HCT116 (cell line): ENCODE measurements at regions not wholly inside any gene's neighbourhood (a gene's known extent, or its start where the extent isn't known, plus 50 kb on each side); places are given as distances from the start of the nearest gene placed in this dataset.

Experiments
- ATAC-seq: fragments of 200-7000 bp; cut with Tn5 transposase; 2 replicates; pipeline ENCODE4 v1.9.1; 2020; ENCODE audit warnings: mild to moderate bottlenecking, moderate library complexity
- BruUV-seq: library from RNA; stranded (reverse); fragments of 400-500 nt; replicated peaks from 2 replicates; lab custom pipeline; 2021; lab: Mats Ljungman, UMichigan
- CTCF ChIA-PET: fragments of 300-600 bp; sonication (Branson Sonifier 250); formaldehyde crosslinking; loops from one replicate; lab custom pipeline; 2021; ENCODE audit warnings: antibody characterized with exemption; lab: Charles Lee
- POLR2A ChIA-PET: fragments of 300-600, 350-600 bp; sonication (Branson Sonifier 250); formaldehyde crosslinking; loops from one replicate; lab custom pipeline; 2021; ENCODE audit warnings: antibody characterized with exemption; lab: Charles Lee
- RAD21 ChIA-PET, 2 experiments: fragments of 300-600 bp; sonication (Branson Sonifier 250); formaldehyde crosslinking; loops; one replicate each; lab custom pipeline; 2023; ENCODE audit warnings: low total read pairs in 2 of 2; ENCODE audit not compliant: uncharacterized antibody in 2 of 2, unreplicated experiment in 2 of 2, low non-redundant PET in 1 of 2; lab: Charles Lee
- DNase-seq: peaks from one replicate; pipeline ENCODE4 v3.0.0-alpha.2; 2010; ENCODE audit warnings: low read depth, low spot score
- H2AFZ ChIP-seq: fragments of 200-600 bp; shearing (Covaris generic), sonication (generic); 2 replicates; pipeline ENCODE4 v1.6.1; 2017; ENCODE audit warnings: low read depth, mixed run types, mixed read lengths, antibody characterized with exemption, low read length; ENCODE audit not compliant: poor library complexity, severe bottlenecking
- H3K27ac ChIP-seq: 2 replicates; pipeline ENCODE4 v1.5.1; 2012; ENCODE audit warnings: low read depth, low read length
- H3K27me3 ChIP-seq: fragments of 200-600 bp; sonication (generic); 2 replicates; pipeline ENCODE4 v1.6.1; 2016; ENCODE audit warnings: mixed run types, low read length, mixed read lengths; ENCODE audit not compliant: insufficient read depth
- H3K36me3 ChIP-seq, 2 experiments: fragments of 200-500 bp in 1 of 2; fragments of 200-600 bp in 1 of 2; sonication (Bioruptor generic) in 1 of 2; sonication (generic) in 1 of 2; 2 replicates each; pipeline versions ENCODE4 v1.5.1 to v1.6.1; 2014 to 2016; ENCODE audit warnings: low read length in 2 of 2, inconsistent platforms in 1 of 2, mixed read lengths in 1 of 2, mixed run types in 1 of 2; ENCODE audit not compliant: insufficient read depth in 2 of 2, control insufficient read depth in 1 of 2
- H3K4me1 ChIP-seq, 2 experiments: fragments of 200-600 bp in 1 of 2; sonication (generic) in 1 of 2; 2 replicates each; pipeline versions ENCODE4 v1.5.1 to v1.6.1; 2012 to 2017; ENCODE audit warnings: low read length in 2 of 2, inconsistent platforms in 1 of 2, mild to moderate bottlenecking in 1 of 2, mixed read lengths in 1 of 2, mixed run types in 1 of 2, moderate library complexity in 1 of 2; ENCODE audit not compliant: insufficient read depth in 2 of 2, control insufficient read depth in 1 of 2
- H3K4me2 ChIP-seq: fragments of 200-600 bp; sonication (generic); 2 replicates; pipeline ENCODE4 v1.6.1; 2017; ENCODE audit warnings: mixed run types, low read length, mixed read lengths
- H3K4me3 ChIP-seq, 2 experiments: fragments of 200-600 bp in 1 of 2; sonication (generic) in 1 of 2; replicated peaks in 1 of 2; 2 replicates each; pipeline ENCODE4 v1.5.1; 2011 to 2016; ENCODE audit warnings: low read length in 2 of 2, control low read depth in 1 of 2, low read depth in 1 of 2, mild to moderate bottlenecking in 1 of 2, mixed read lengths in 1 of 2, mixed run types in 1 of 2
- H3K79me2 ChIP-seq: fragments of 200-600 bp; sonication (generic); 2 replicates; pipeline ENCODE4 v1.6.1; 2017; ENCODE audit warnings: mild to moderate bottlenecking, mixed run types, low read length, moderate library complexity, mixed read lengths; ENCODE audit not compliant: insufficient read depth
- H3K9ac ChIP-seq: fragments of 200-600 bp; sonication (generic); 2 replicates; pipeline ENCODE4 v1.6.1; 2016; ENCODE audit warnings: low read length, mixed read lengths
- H3K9me2 ChIP-seq: fragments of 200-600 bp; sonication (generic), shearing (Covaris generic); 2 replicates; pipeline ENCODE4 v1.6.1; 2017; ENCODE audit warnings: mixed run types, mild to moderate bottlenecking, moderate library complexity; ENCODE audit not compliant: insufficient read depth
- H3K9me3 ChIP-seq, 2 experiments: fragments of 200-500 bp in 1 of 2; fragments of 200-600 bp in 1 of 2; sonication (Bioruptor generic) in 1 of 2; sonication (generic) in 1 of 2; 2 replicates each; pipeline ENCODE4 v1.6.1; 2014 to 2017; ENCODE audit warnings: low read length in 2 of 2, mixed read lengths in 2 of 2, inconsistent platforms in 1 of 2, low read depth in 1 of 2, mild to moderate bottlenecking in 1 of 2, mixed run types in 1 of 2, moderate library complexity in 1 of 2; ENCODE audit not compliant: control insufficient read depth in 1 of 2, insufficient read depth in 1 of 2
- H4K20me1 ChIP-seq: fragments of 200-600 bp; sonication (generic), shearing (Covaris generic); 2 replicates; pipeline ENCODE4 v1.6.1; 2017; ENCODE audit warnings: mixed run types, mild to moderate bottlenecking, moderate library complexity; ENCODE audit not compliant: insufficient read depth
- ATF3 ChIP-seq: IDR thresholded peaks from 2 replicates; pipeline ENCODE4 v1.6.1; 2012
- CBX3 ChIP-seq: IDR thresholded peaks from 2 replicates; pipeline ENCODE4 v1.6.1; 2012; ENCODE audit warnings: low read depth
- CTCF ChIP-seq, 3 experiments: fragments of 200-600 bp in 1 of 3; sonication (generic) in 1 of 3; IDR thresholded peaks in 2 of 3; conservative IDR thresholded peaks in 1 of 3; 2 replicates each; pipeline ENCODE4 v1.5.1; 2012 to 2017; ENCODE audit warnings: low read depth in 2 of 3, low read length in 2 of 3, antibody characterized with exemption in 1 of 3, borderline replicate concordance in 1 of 3, control low read depth in 1 of 3, mild to moderate bottlenecking in 1 of 3, mixed read lengths in 1 of 3, mixed run types in 1 of 3, moderate library complexity in 1 of 3; ENCODE audit not compliant: insufficient read depth in 1 of 3
- EGR1 ChIP-seq: IDR thresholded peaks from 2 replicates; pipeline ENCODE4 v1.6.1; 2012; ENCODE audit warnings: low read depth
- EZH2 ChIP-seq: fragments of 200-600 bp; sonication (generic); IDR thresholded peaks from 2 replicates; pipeline ENCODE4 v1.6.1; 2017; ENCODE audit warnings: antibody characterized with exemption, mixed run types
- EZH2phosphoT487 ChIP-seq: fragments of 200-600 bp; IDR thresholded peaks from 2 replicates; pipeline ENCODE4 v1.6.1; 2018; ENCODE audit warnings: antibody characterized with exemption, borderline replicate concordance
- FOSL1 ChIP-seq: IDR thresholded peaks from 2 replicates; pipeline ENCODE4 v1.6.1; 2012; ENCODE audit warnings: low read depth
- MAX ChIP-seq: IDR thresholded peaks from 2 replicates; pipeline ENCODE4 v1.6.1; 2012
- POLR2AphosphoS5 ChIP-seq: IDR thresholded peaks from 2 replicates; pipeline ENCODE4 v1.6.1; 2011; ENCODE audit warnings: mild to moderate bottlenecking, low read depth, low read length, moderate library complexity
- RAD21 ChIP-seq: IDR thresholded peaks from 2 replicates; pipeline ENCODE4 v1.6.1; 2012; ENCODE audit warnings: low read depth, mild to moderate bottlenecking
- SIN3A ChIP-seq: IDR thresholded peaks from 2 replicates; pipeline ENCODE4 v1.6.1; 2012; ENCODE audit warnings: low read depth
- SRF ChIP-seq: IDR thresholded peaks from 2 replicates; pipeline ENCODE4 v1.6.1; 2012; ENCODE audit warnings: low read depth
- TCF7L2 ChIP-seq: IDR thresholded peaks from 2 replicates; pipeline ENCODE4 v1.7.0; 2011; ENCODE audit warnings: borderline replicate concordance, inconsistent platforms; ENCODE audit not compliant: insufficient read depth, insufficient read length; ENCODE audit errors: extremely low read depth
- YY1 ChIP-seq: IDR thresholded peaks from 2 replicates; pipeline ENCODE4 v1.6.1; 2011; ENCODE audit warnings: low read length, low read depth, moderate library complexity, mild to moderate bottlenecking; ENCODE audit not compliant: insufficient replicate concordance; ENCODE audit errors: extremely low read depth
- ZNF274 ChIP-seq: fragments of 200-500 bp; sonication (Bioruptor generic); IDR thresholded peaks from 2 replicates; pipeline ENCODE4 v1.6.1; 2014; ENCODE audit warnings: mild to moderate bottlenecking, low read depth, low read length, inconsistent platforms
- intact Hi-C: fragments of 100-400 bp; cut with micrococcal nuclease; formaldehyde crosslinking; loops from 2 replicates; pipeline ENCODE4 v1.10.0; 2022

- no peak overlapping the region for H3K4me3 ChIP-seq
- DNase-seq (no peak), ATAC-seq (no peak)
- TF ChIP-seq ZNF274 (no peak), EZH2phosphoT487 (no peak), FOSL1 (no peak), RAD21 (no peak)
- BruUV-seq = no TSS peak
- H2AFZ ChIP-seq = no peak overlapping the region
- no peaks in the 10 kb centered on the region for H3K27me3 ChIP-seq
- no peaks in the 10 kb centered on the region for H3K4me1 ChIP-seq
- H3K36me3 ChIP-seq = no peaks in the 10 kb centered on the region
- H4K20me1 ChIP-seq = no peaks in the 10 kb centered on the region
- intact Hi-C loops = no loop called here
- H3K9ac ChIP-seq = no peak overlapping the region
- no peak overlapping the region for H3K4me2 ChIP-seq
- RAD21 ChIA-PET = no interaction called here
- H3K9me3 ChIP-seq = peaks cover 14 to 23% of the 10 kb centered on the region in 2 experiments; a peak in 2 of 4 replicates
- CTCF ChIA-PET = no interaction called here
- H3K9me2 ChIP-seq = no peaks in the 10 kb centered on the region
- no peak overlapping the region for H3K27ac ChIP-seq
- H3K79me2 ChIP-seq = no peaks in the 10 kb centered on the region
- POLR2A ChIA-PET = no interaction called here
These were observed 395.4 kb upstream of the TCF4 start for GRCh38 chr18:55983433-55983832.

GRCh38 chr18:55982992-55983391, 395.0 kb upstream of the TCF4 start:
- no peak overlapping the region for H2AFZ ChIP-seq
- no peak overlapping the region for H3K9ac ChIP-seq
- no peak for ATAC-seq
- no peak overlapping the region for H3K27ac ChIP-seq
- H3K4me2 ChIP-seq = no peak overlapping the region
- no peaks in the 10 kb centered on the region for H3K27me3 ChIP-seq
- ChIA-PET POLR2A (no interaction called here), RAD21 (no interaction called here), CTCF (no interaction called here)
- BruUV-seq = no TSS peak
- no peaks in the 10 kb centered on the region for H3K4me1 ChIP-seq
- H3K9me2 ChIP-seq = no peaks in the 10 kb centered on the region
- peaks cover 14 to 19% of the 10 kb centered on the region in 2 experiments; a peak in 2 of 4 replicates for H3K9me3 ChIP-seq
- no peak overlapping the region for H3K4me3 ChIP-seq
- intact Hi-C loops = no loop called here
- H4K20me1 ChIP-seq = no peaks in the 10 kb centered on the region
- H3K36me3 ChIP-seq = no peaks in the 10 kb centered on the region
- DNase-seq = no peak
- TF ChIP-seq POLR2AphosphoS5 = no peak
- TF ChIP-seq ZNF274 = no peak
- TF ChIP-seq EGR1 = no peak
- no peak for TF ChIP-seq YY1
- TF ChIP-seq EZH2 = no peak
- TF ChIP-seq MAX = no peak
- no peak for TF ChIP-seq ATF3
- TF ChIP-seq SIN3A = no peak
- TF ChIP-seq SRF = no peak
- no peak for TF ChIP-seq CBX3
- no peak for TF ChIP-seq EZH2phosphoT487
- no peak for TF ChIP-seq TCF7L2
- no peak for TF ChIP-seq CTCF (IDR thresholded peaks at IDR 0.05 in 2 of 3, conservative IDR thresholded peaks at IDR 0.05 in 1 of 3; ENCODE audit: borderline replicate concordance in 1 of 3, insufficient read depth in 1 of 3, low read depth in 2 of 3, low read length in 2 of 3)
- TF ChIP-seq RAD21 = no peak
- no peaks in the 10 kb centered on the region for H3K79me2 ChIP-seq
